Tibial nerve (tissue), 4 donors: ENCODE measurements at regions not wholly inside any gene's neighbourhood (a gene's known extent, or its start where the extent isn't known, plus 50 kb on each side); places are given as distances from the start of the nearest gene placed in this dataset.
A peak's percentile ranks its signal among the peaks of the same experiment; 100 is the strongest.

Source experiments
- DNase-seq, 2 donors: peaks; one replicate each; pipeline ENCODE4 v3.0.0-alpha.2; 2019; ENCODE audit warnings: low spot score in 2 of 2
- H3K27ac ChIP-seq, 4 donors: fragments of 200-600 bp; sonication (generic) in 3 of 4; one replicate each; pipeline ENCODE4 v1.5.1; 2017 to 2019; ENCODE audit warnings: mild to moderate bottlenecking in 1 of 4
- H3K27me3 ChIP-seq, 2 donors: fragments of 200-600 bp; sonication (generic) in 1 of 2; one replicate each; pipeline versions ENCODE4 v1.5.1 to v1.6.0; 2017 to 2019
- H3K36me3 ChIP-seq, 3 donors: fragments of 200-600 bp; sonication (generic); one replicate each; pipeline ENCODE4 v1.5.1; 2018 to 2019
- H3K4me1 ChIP-seq, 4 donors: fragments of 200-600 bp; sonication (generic) in 3 of 4; one replicate each; pipeline ENCODE4 v1.5.1; 2017 to 2019
- H3K4me3 ChIP-seq, 4 donors: fragments of 200-600 bp; sonication (generic) in 3 of 4; one replicate each; pipeline ENCODE4 v1.5.1; 2017 to 2019; ENCODE audit warnings: mild to moderate bottlenecking in 1 of 4, moderate library complexity in 1 of 4
- H3K9me3 ChIP-seq, 4 donors: fragments of 200-600 bp; sonication (generic) in 3 of 4; one replicate each; pipeline ENCODE4 v1.5.1; 2017 to 2019
- CTCF ChIP-seq, 5 experiments: fragments of 200-600 bp in 3 of 5; fragments of 450-650 bp in 2 of 5; sonication (generic) in 3 of 5; IDR thresholded peaks; one replicate each; pipeline ENCODE4 v1.5.1; 2016 to 2019; ENCODE audit warnings: antibody characterized with exemption in 5 of 5, mild to moderate bottlenecking in 3 of 5, moderate library complexity in 2 of 5
- EP300 ChIP-seq, 2 donors: sonication (generic); formaldehyde crosslinking; IDR thresholded peaks; one replicate each; pipeline ENCODE4 v1.6.1; 2017; ENCODE audit warnings: antibody characterized with exemption in 2 of 2, mild to moderate bottlenecking in 1 of 2
- POLR2A ChIP-seq, 2 donors: fragments of 450-650 bp; IDR thresholded peaks; one replicate each; pipeline ENCODE4 v1.6.1; 2017; ENCODE audit warnings: antibody characterized with exemption in 2 of 2, mild to moderate bottlenecking in 2 of 2, moderate library complexity in 2 of 2
- WGBS, 2 donors: methylation state at CpG; one replicate each; pipeline ENCODE4 v1.1.5; 2018; 5-methylcytosine and 5-hydroxymethylcytosine counted together

DNA sequence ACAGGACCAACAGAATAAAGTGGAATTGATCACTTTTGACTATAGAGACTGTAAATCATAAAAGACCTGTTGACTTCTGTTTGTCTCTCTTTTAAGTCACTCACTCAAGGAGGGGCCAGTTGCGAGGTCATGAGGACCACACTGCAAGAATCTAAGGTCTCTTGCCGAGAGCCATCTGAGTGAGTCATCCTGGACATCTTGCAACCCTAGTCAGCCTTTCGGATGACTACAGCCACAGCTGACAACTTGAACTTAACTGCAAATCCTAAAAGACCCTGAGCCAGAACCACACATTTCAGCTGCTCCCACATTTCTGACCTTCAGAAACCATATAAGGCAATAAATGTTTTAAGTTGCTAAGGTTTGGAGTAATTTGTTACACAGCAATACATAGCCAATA lies 129.7 kb upstream of the RAD23B start:
- TF ChIP-seq POLR2A (IDR thresholded peaks at IDR 0.05): no peak
- TF ChIP-seq CTCF (IDR thresholded peaks at IDR 0.05): no peak
- no peak for TF ChIP-seq EP300 (IDR thresholded peaks at IDR 0.05)
- no peak for DNase-seq
- Histone ChIP-seq H3K27ac (no peak overlapping the region), H3K36me3 (no peaks in the 10 kb centered on the region), H3K27me3 (no peaks in the 10 kb centered on the region), H3K4me3 (no peak overlapping the region), H3K4me1 (no peaks in the 10 kb centered on the region), H3K9me3 (peaks cover 0 to 7% (median 0%) of the 10 kb centered on the region in 4 donors)
- 73 to 79% methylated on average over 3 of the region's 3 CpGs for WGBS, 2 donors

DNA sequence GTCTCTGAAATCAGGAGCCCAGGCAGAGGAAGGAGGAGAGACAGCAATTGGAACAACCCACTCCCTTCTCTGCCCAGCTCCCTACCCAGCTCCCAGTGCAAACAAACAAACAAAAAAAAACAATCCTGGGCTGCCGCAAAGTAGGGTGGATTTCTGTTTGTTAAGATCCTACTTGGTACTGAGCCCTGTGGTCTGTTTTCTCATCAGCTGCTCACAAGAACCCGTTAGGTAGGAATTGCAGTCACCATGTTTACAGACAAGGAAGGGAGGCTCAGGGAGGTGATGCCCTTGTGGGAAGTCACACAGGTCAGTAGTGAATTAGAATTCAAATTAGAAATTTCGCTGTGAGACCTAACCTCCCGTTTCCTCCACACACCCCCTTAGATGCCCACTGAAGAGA lies 128.8 kb upstream of the RAD23B start:
- Histone ChIP-seq H3K4me1 (no peaks in the 10 kb centered on the region), H3K27me3 (no peaks in the 10 kb centered on the region), H3K9me3 (peaks cover 0 to 7% (median 0%) of the 10 kb centered on the region in 4 donors), H3K36me3 (no peaks in the 10 kb centered on the region), H3K27ac (no peak overlapping the region), H3K4me3 (no peak overlapping the region)
- no peak for DNase-seq
- TF ChIP-seq CTCF (IDR thresholded peaks at IDR 0.05) (no peak), POLR2A (IDR thresholded peaks at IDR 0.05) (no peak), EP300 (IDR thresholded peaks at IDR 0.05) (no peak)
- 81 to 82% methylated on average over 4 of the region's 4 CpGs for WGBS, 2 donors

GRCh38 chr9:107154766-107155165 lies 128.3 kb upstream of the RAD23B start:
- Histone ChIP-seq H3K27ac (no peak overlapping the region), H3K4me3 (no peak overlapping the region), H3K27me3 (no peaks in the 10 kb centered on the region), H3K36me3 (no peaks in the 10 kb centered on the region), H3K4me1 (no peaks in the 10 kb centered on the region), H3K9me3 (peaks cover 0 to 7% (median 0%) of the 10 kb centered on the region in 4 donors)
- 93 to 94% methylated on average over 3 of the region's 3 CpGs for WGBS, 2 donors
- DNase-seq: no peak
- TF ChIP-seq CTCF (IDR thresholded peaks at IDR 0.05): no peak
- TF ChIP-seq EP300 (IDR thresholded peaks at IDR 0.05): no peak
- TF ChIP-seq POLR2A (IDR thresholded peaks at IDR 0.05): no peak

- 72 to 75% methylated on average over 3 of the region's 3 CpGs for WGBS, 2 donors
- H3K9me3 ChIP-seq: peaks cover 0 to 7% (median 0%) of the 10 kb centered on the region in 4 donors
- H3K27ac ChIP-seq: no peak overlapping the region
- no peak overlapping the region for H3K4me3 ChIP-seq
- DNase-seq: no peak
- no peaks in the 10 kb centered on the region for H3K4me1 ChIP-seq
- no peaks in the 10 kb centered on the region for H3K36me3 ChIP-seq
- TF ChIP-seq POLR2A (IDR thresholded peaks at IDR 0.05) (no peak), EP300 (IDR thresholded peaks at IDR 0.05) (no peak), CTCF (IDR thresholded peaks at IDR 0.05) (no peak)
- H3K27me3 ChIP-seq: no peaks in the 10 kb centered on the region
Observed at GRCh38 chr9:107155244-107155817, 127.7 kb upstream of the RAD23B start.

DNA sequence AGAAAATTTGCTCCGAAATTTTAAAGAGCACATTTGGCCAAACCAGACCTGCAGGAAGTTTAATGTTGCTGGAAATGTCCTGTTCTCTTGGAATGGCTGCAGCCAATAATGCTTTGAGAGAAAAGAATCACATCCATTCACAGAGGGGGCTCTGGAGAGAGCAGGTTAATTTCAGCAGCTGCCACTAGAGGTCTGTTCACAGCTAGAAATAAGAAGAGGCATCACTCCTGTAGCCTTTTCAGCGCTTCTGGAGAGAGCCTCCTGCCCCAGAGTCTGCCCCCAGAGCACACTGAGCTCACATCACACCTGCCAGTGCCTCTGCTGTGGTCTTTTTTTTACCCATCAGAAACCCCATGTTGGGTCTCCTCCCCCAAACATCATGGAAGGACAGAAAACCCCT lies 124.8 kb upstream of the RAD23B start:
- Histone ChIP-seq H3K36me3 (no peaks in the 10 kb centered on the region), H3K9me3 (no peaks in the 10 kb centered on the region), H3K27me3 (no peaks in the 10 kb centered on the region), H3K4me1 (no peaks in the 10 kb centered on the region), H3K27ac (no peak overlapping the region), H3K4me3 (no peak overlapping the region)
- peak; percentile 7 to 44 (median 17) for TF ChIP-seq CTCF (IDR thresholded peaks at IDR 0.05)
- no peak for TF ChIP-seq POLR2A (IDR thresholded peaks at IDR 0.05)
- 12 to 15% methylated on average over 2 of the region's 2 CpGs for WGBS, 2 donors
- no peak for DNase-seq
